MM.1S (cell line): ENCODE measurements at regions not wholly inside any gene's neighbourhood (a gene's known extent, or its start where the extent isn't known, plus 50 kb on each side); places are given as distances from the start of the nearest gene placed in this dataset.

Source experiments
- DNase-seq: peaks from one replicate; pipeline ENCODE4 v3.0.0-alpha.2; 2015
- H2AFZ ChIP-seq: fragments of 300-600 bp; sonication (generic); 2 replicates; pipeline ENCODE4 v1.6.0; 2016; ENCODE audit warnings: antibody characterized with exemption, low read length
- H3F3A ChIP-seq: fragments of 300-600 bp; sonication (generic); 2 replicates; pipeline ENCODE4 v1.6.1; 2016; ENCODE audit warnings: mild to moderate bottlenecking, antibody characterized with exemption, low read length, moderate library complexity, mixed read lengths; ENCODE audit not compliant: insufficient read depth
- H3K27ac ChIP-seq: fragments of 300-600 bp; sonication (generic); 2 replicates; pipeline ENCODE4 v1.5.1; 2016; ENCODE audit warnings: mild to moderate bottlenecking, low read length
- H3K27me3 ChIP-seq: fragments of 300-600 bp; sonication (generic); replicated peaks from 2 replicates; pipeline ENCODE4 v1.6.0; 2016; ENCODE audit warnings: low read length; ENCODE audit not compliant: insufficient read depth
- H3K36me3 ChIP-seq: fragments of 300-600 bp; sonication (generic); replicated peaks from 2 replicates; pipeline ENCODE4 v1.6.1; 2016; ENCODE audit warnings: mild to moderate bottlenecking, low read length, mixed read lengths; ENCODE audit not compliant: insufficient read depth
- H3K4me1 ChIP-seq: fragments of 300-600 bp; sonication (generic); 2 replicates; pipeline ENCODE4 v1.6.1; 2016; ENCODE audit warnings: low read length, mixed read lengths
- H3K4me2 ChIP-seq: fragments of 300-600 bp; sonication (generic); 2 replicates; pipeline ENCODE4 v1.6.0; 2016; ENCODE audit warnings: low read depth, low read length
- H3K4me3 ChIP-seq: fragments of 300-600 bp; sonication (generic); 2 replicates; pipeline ENCODE4 v1.5.1; 2016; ENCODE audit warnings: low read length, mixed read lengths
- H3K79me2 ChIP-seq: fragments of 300-600 bp; sonication (generic); 2 replicates; pipeline ENCODE4 v1.6.1; 2016; ENCODE audit warnings: mixed run types, low read length, mixed read lengths
- H3K9ac ChIP-seq: fragments of 300-600 bp; sonication (generic); 2 replicates; pipeline ENCODE4 v1.6.1; 2016; ENCODE audit warnings: low read length, mixed read lengths
- H3K9me2 ChIP-seq: fragments of 300-600 bp; sonication (generic); replicated peaks from 2 replicates; pipeline ENCODE4 v1.6.1; 2016; ENCODE audit warnings: mild to moderate bottlenecking, low read length, mixed read lengths; ENCODE audit not compliant: insufficient read depth
- H3K9me3 ChIP-seq: fragments of 300-600 bp; sonication (generic); replicated peaks from 2 replicates; pipeline ENCODE4 v1.6.1; 2016; ENCODE audit warnings: mild to moderate bottlenecking, low read length, mixed read lengths; ENCODE audit not compliant: insufficient read depth
- H4K20me1 ChIP-seq: fragments of 300-600 bp; sonication (generic); 2 replicates; pipeline ENCODE4 v1.6.1; 2016; ENCODE audit warnings: mild to moderate bottlenecking, low read length, moderate library complexity, mixed read lengths; ENCODE audit not compliant: insufficient read depth
- EZH2 ChIP-seq: fragments of 300-600 bp; sonication (generic); optimal IDR thresholded peaks from 2 replicates; pipeline ENCODE3; 2017; ENCODE audit warnings: low read depth, mild to moderate bottlenecking, antibody characterized with exemption, low read length, mixed read lengths
- EZH2phosphoT487 ChIP-seq: fragments of 300-600 bp; sonication (generic); IDR thresholded peaks from 2 replicates; pipeline ENCODE4 v1.6.1; 2018; ENCODE audit warnings: antibody characterized with exemption, low read length
- TF ChIP-seq, protein P1 (sequence below): fragments of 300-600 bp; sonication (generic); IDR thresholded peaks from 2 replicates; pipeline ENCODE4 v1.5.1; 2016; ENCODE audit warnings: antibody characterized with exemption, low read length, mixed read lengths

DNA sequence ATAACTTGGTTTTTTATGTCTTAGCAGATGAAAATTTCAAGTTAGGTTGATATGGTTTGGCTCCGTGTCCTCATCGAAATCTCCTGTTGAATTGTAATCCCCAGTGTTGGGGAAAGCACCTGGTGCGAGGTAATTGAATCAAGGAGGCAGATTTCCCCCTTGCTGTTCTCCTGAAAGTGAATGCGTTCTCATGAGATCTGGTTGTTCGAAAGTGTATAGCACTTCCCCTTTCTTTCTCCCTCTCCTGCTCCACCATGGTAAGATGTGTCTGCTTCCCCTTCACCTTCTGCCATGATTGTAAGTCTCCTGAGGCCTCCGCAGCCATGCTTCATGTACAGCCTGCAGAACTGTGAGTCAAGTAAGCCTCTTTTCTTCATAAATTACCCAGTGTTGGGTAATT lies 242.1 kb upstream of the TNP1 start:
- H3K27me3 ChIP-seq: no peaks in the 10 kb centered on the region
- no peak overlapping the region for H3K4me2 ChIP-seq
- H3K4me3 ChIP-seq: no peak overlapping the region
- H3F3A ChIP-seq: no peaks in the 10 kb centered on the region
- no peaks in the 10 kb centered on the region for H3K36me3 ChIP-seq
- no peaks in the 10 kb centered on the region for H4K20me1 ChIP-seq
- no peaks in the 10 kb centered on the region for H3K79me2 ChIP-seq
- no peaks in the 10 kb centered on the region for H3K4me1 ChIP-seq
- TF ChIP-seq, protein P1, sequence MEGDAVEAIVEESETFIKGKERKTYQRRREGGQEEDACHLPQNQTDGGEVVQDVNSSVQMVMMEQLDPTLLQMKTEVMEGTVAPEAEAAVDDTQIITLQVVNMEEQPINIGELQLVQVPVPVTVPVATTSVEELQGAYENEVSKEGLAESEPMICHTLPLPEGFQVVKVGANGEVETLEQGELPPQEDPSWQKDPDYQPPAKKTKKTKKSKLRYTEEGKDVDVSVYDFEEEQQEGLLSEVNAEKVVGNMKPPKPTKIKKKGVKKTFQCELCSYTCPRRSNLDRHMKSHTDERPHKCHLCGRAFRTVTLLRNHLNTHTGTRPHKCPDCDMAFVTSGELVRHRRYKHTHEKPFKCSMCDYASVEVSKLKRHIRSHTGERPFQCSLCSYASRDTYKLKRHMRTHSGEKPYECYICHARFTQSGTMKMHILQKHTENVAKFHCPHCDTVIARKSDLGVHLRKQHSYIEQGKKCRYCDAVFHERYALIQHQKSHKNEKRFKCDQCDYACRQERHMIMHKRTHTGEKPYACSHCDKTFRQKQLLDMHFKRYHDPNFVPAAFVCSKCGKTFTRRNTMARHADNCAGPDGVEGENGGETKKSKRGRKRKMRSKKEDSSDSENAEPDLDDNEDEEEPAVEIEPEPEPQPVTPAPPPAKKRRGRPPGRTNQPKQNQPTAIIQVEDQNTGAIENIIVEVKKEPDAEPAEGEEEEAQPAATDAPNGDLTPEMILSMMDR: no peak
- no peak for TF ChIP-seq EZH2
- no peak for TF ChIP-seq EZH2phosphoT487
- no peaks in the 10 kb centered on the region for H3K9me3 ChIP-seq
- H3K9me2 ChIP-seq: no peaks in the 10 kb centered on the region
- H3K9ac ChIP-seq: no peak overlapping the region
- H3K27ac ChIP-seq: no peak overlapping the region
- no peak overlapping the region for H2AFZ ChIP-seq
- DNase-seq: no peak

DNA sequence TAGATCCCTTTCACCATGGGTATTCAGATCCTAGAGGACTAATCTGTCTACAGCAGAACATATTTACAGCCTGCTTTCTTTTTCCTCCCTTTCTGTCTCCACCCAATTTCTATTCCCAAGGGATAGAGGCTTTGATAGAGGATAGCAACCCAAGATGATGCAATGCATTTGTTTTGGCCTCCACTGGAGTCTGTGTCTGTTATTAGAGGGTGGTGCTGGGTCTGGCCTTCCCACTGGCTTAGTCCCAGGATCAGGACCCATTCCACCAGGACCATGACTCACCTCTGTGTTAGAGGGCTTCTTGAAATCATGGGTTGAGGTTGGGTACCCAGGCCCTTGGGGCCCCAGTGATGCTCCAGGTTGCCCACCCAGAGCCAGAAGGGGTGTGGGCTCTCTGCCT lies 239.7 kb upstream of the TNP1 start:
- Histone ChIP-seq H3K27me3 (no peaks in the 10 kb centered on the region), H3K27ac (no peak overlapping the region), H3K9ac (no peak overlapping the region), H3K4me1 (no peaks in the 10 kb centered on the region), H3K9me3 (no peaks in the 10 kb centered on the region), H3K4me3 (no peak overlapping the region), H3K9me2 (no peaks in the 10 kb centered on the region), H3K4me2 (no peak overlapping the region), H2AFZ (no peak overlapping the region), H3K36me3 (no peaks in the 10 kb centered on the region), H3K79me2 (no peaks in the 10 kb centered on the region), H3F3A (no peaks in the 10 kb centered on the region), H4K20me1 (no peaks in the 10 kb centered on the region)
- TF ChIP-seq EZH2phosphoT487: no peak
- TF ChIP-seq, protein P1: no peak
- no peak for TF ChIP-seq EZH2
- no peak for DNase-seq

DNA sequence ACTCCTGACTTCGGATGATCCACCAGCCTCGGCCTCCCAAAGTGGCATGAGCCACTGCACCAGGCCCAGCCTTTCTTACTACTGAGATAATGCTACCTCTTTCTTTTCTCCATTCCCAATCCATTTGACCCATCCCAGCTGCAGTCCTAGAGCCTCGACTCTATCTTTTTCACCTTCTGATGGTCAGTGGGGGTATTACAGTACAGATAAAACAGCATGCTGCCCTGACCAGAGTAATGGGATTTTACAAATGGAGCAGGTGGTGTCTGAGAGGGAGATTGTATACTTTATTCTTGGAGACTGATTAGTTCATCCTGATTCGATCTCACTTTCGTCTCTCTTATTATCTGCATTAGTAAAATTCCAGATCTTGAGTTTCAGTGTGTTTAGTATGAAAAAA lies 238.6 kb upstream of the TNP1 start:
- H3K79me2 ChIP-seq: no peaks in the 10 kb centered on the region
- no peak overlapping the region for H3K4me2 ChIP-seq
- H3K36me3 ChIP-seq: no peaks in the 10 kb centered on the region
- no peaks in the 10 kb centered on the region for H3K27me3 ChIP-seq
- H3K9ac ChIP-seq: no peak overlapping the region
- H3K4me3 ChIP-seq: no peak overlapping the region
- H3K9me3 ChIP-seq: no peaks in the 10 kb centered on the region
- DNase-seq: no peak
- H3K27ac ChIP-seq: no peak overlapping the region
- no peaks in the 10 kb centered on the region for H3K9me2 ChIP-seq
- H4K20me1 ChIP-seq: no peaks in the 10 kb centered on the region
- H2AFZ ChIP-seq: no peak overlapping the region
- H3K4me1 ChIP-seq: no peaks in the 10 kb centered on the region
- no peaks in the 10 kb centered on the region for H3F3A ChIP-seq
- no peak for TF ChIP-seq EZH2phosphoT487
- TF ChIP-seq EZH2: no peak
- TF ChIP-seq, protein P1: no peak

DNA sequence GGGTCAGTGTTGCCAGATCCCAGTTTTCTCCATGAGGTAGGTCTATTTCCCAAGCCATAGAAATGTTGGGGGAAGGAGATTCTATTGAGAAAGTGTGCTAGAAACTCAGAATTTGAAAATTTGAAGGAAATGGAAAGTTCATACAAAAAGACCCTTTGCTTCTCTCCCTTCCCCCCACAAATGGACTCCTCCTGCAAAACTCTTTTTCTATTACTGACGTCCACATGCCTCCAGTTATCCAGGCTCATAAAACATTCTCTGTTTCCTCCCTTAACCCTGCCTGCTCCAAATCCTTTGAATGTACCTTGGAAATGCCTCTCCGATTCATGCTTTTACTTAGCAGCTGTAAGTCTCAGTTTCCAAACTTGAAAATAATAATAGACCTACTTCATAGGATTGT lies 237.5 kb upstream of the TNP1 start:
- Histone ChIP-seq H3K4me1 (no peaks in the 10 kb centered on the region), H3K4me3 (no peak overlapping the region), H4K20me1 (no peaks in the 10 kb centered on the region), H3K9me2 (no peaks in the 10 kb centered on the region), H2AFZ (no peak overlapping the region), H3K79me2 (no peaks in the 10 kb centered on the region), H3K4me2 (no peak overlapping the region), H3K27me3 (no peaks in the 10 kb centered on the region), H3K27ac (no peak overlapping the region), H3K36me3 (no peaks in the 10 kb centered on the region), H3K9me3 (no peaks in the 10 kb centered on the region), H3K9ac (no peak overlapping the region), H3F3A (no peaks in the 10 kb centered on the region)
- TF ChIP-seq EZH2phosphoT487 (no peak), EZH2 (no peak)
- TF ChIP-seq, protein P1: no peak
- DNase-seq: no peak
